Stimulated activated naive B cell treated with anti-CD40 and anti-IgM and Interleukin-4, amounts not matched to agents 10 μg/mL and 1 μg/mL and 100 μg/mL, for 72 hours (primary cell): ENCODE measurements at regions not wholly inside any gene's neighbourhood (a gene's known extent, or its start where the extent isn't known, plus 50 kb on each side); places are given as distances from the start of the nearest gene placed in this dataset.

ENCODE experiments used
- ATAC-seq, 2 donors: fragments of 150-1000 bp; cut with Tn5 transposase; replicated peaks; 2 replicates each; pipeline ENCODE4 v1.10.0; 2021; ENCODE audit warnings: moderate library complexity in 1 of 2
- DNase-seq: peaks from one replicate; pipeline ENCODE4 v3.0.0; 2021
- H3K27ac Mint-ChIP-seq: one replicate; pipeline ENCODE4 v1.8.0; 2022; ENCODE audit warnings: mild to moderate bottlenecking, mixed read lengths
- H3K27me3 Mint-ChIP-seq, 2 donors: one replicate each; pipeline ENCODE4 v1.8.0; 2022; ENCODE audit warnings: mixed read lengths in 2 of 2
- H3K36me3 Mint-ChIP-seq, 2 donors: one replicate each; pipeline ENCODE4 v1.8.0; 2022; ENCODE audit warnings: mixed read lengths in 2 of 2, mild to moderate bottlenecking in 1 of 2
- H3K4me1 Mint-ChIP-seq, 2 donors: one replicate each; pipeline ENCODE4 v1.8.0; 2022; ENCODE audit warnings: mixed read lengths in 2 of 2, mild to moderate bottlenecking in 1 of 2
- H3K4me3 Mint-ChIP-seq, 2 donors: one replicate each; pipeline ENCODE4 v1.8.0; 2022; ENCODE audit warnings: mild to moderate bottlenecking in 2 of 2, mixed read lengths in 2 of 2, moderate library complexity in 1 of 2
- H3K9me3 Mint-ChIP-seq, 2 donors: one replicate each; pipeline ENCODE4 v1.8.0; 2022; ENCODE audit warnings: mixed read lengths in 2 of 2, mild to moderate bottlenecking in 1 of 2

- Mint-ChIP-seq H3K4me1 (peaks cover 5 to 14% of the 10 kb centered on the region in 2 donors), H3K4me3 (no peak overlapping the region), H3K9me3 (peaks cover 0 to 7% of the 10 kb centered on the region in 2 donors), H3K27ac (no peak overlapping the region), H3K36me3 (peaks cover 0 to 5% of the 10 kb centered on the region in 2 donors), H3K27me3 (no peaks in the 10 kb centered on the region)
- DNase-seq (no peak), ATAC-seq (no peak)
Observed at GRCh38 chr1:194515916-194516315, 1329.5 kb upstream of the B3GALT2 start.

GRCh38 chr1:194512957-194513356 is 1326.5 kb upstream of the B3GALT2 start:
- no peak overlapping the region for H3K4me3 Mint-ChIP-seq
- DNase-seq (no peak), ATAC-seq (no peak)
- H3K36me3 Mint-ChIP-seq, result peaks cover 4 to 8% of the 10 kb centered on the region in 2 donors
- H3K9me3 Mint-ChIP-seq, result peaks cover 9 to 22% of the 10 kb centered on the region in 2 donors
- H3K27ac Mint-ChIP-seq, result no peak overlapping the region
- peaks cover 5 to 13% of the 10 kb centered on the region in 2 donors for H3K4me1 Mint-ChIP-seq
- no peaks in the 10 kb centered on the region for H3K27me3 Mint-ChIP-seq

DNA sequence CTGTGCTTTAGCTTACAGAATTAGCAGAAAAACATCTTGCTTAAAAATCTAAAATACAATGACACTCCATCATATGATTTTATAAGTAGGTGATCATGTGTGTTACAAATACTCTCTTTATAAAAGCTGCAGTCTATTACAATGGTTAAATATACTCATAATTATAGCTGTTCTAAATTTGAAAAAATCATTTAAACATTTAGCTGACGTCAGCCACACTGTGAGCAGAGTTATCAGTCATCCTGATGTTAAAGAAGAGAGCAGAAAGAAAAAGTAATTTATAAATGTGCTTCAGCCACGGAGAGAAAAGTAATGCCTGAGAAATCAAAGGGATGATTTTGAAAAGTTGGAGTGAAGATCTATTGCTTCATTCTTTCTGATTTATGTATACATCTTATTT is 1325.9 kb upstream of the B3GALT2 start:
- ATAC-seq (no peak), DNase-seq (no peak)
- no peak overlapping the region for H3K27ac Mint-ChIP-seq
- peaks cover 4 to 8% of the 10 kb centered on the region in 2 donors for H3K36me3 Mint-ChIP-seq
- no peaks in the 10 kb centered on the region for H3K27me3 Mint-ChIP-seq
- peaks cover 9 to 22% of the 10 kb centered on the region in 2 donors for H3K9me3 Mint-ChIP-seq
- peaks cover 2 to 7% of the 10 kb centered on the region in 2 donors for H3K4me1 Mint-ChIP-seq
- H3K4me3 Mint-ChIP-seq, result no peak overlapping the region

DNA sequence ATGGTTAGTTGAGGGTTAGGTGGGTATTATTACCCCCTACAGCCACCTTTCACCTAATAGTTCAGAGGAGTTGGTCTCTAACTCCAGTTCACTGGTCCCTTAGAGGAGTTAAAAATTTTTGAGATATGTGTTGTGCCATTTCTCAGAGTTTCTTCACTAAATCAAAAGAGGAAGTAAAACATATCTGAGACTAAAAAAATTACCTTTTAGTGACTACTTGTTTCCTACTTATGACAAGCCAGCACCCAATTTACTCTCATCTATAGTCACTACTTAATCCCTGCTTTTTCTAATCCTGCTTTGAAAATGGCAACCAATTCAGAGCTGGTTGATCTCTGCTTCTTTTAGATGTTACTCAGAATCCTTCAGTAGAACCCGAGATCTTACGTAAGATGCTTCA is 1316.8 kb upstream of the B3GALT2 start:
- Mint-ChIP-seq H3K36me3 (no peaks in the 10 kb centered on the region), H3K4me3 (no peak overlapping the region), H3K9me3 (no peaks in the 10 kb centered on the region), H3K4me1 (peaks cover 3 to 13% of the 10 kb centered on the region in 2 donors), H3K27me3 (peaks cover 0 to 3% of the 10 kb centered on the region in 2 donors), H3K27ac (no peak overlapping the region)
- peak; percentile 79 to 86 for ATAC-seq
- no peak for DNase-seq

DNA sequence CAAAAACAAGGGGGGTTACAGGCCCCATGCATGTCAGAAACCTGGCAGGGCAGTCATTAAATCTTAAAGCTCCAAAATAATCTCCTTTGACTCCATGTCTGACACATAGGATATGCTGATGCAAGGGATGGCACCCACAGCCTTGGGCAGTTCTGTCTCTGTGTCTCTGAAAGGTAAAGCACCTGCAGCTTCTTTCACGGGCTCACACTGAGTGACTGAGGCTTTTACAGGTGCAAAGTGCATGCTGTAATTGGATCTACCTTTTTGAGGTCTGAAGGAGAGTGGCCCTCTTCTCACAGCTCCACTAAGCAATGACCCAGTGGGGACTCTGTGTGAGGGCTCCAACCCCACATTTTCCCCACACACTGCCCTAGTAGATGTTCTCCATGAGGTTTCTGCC is 1309.0 kb upstream of the B3GALT2 start:
- no peak overlapping the region for H3K4me3 Mint-ChIP-seq
- ATAC-seq (no peak), DNase-seq (no peak)
- H3K4me1 Mint-ChIP-seq, result no peaks in the 10 kb centered on the region
- H3K36me3 Mint-ChIP-seq, result no peaks in the 10 kb centered on the region
- peaks cover 0 to 3% of the 10 kb centered on the region in 2 donors for H3K27me3 Mint-ChIP-seq
- peaks cover 7 to 9% of the 10 kb centered on the region in 2 donors for H3K9me3 Mint-ChIP-seq
- no peak overlapping the region for H3K27ac Mint-ChIP-seq

GRCh38 chr1:194487172-194487571 is 1300.8 kb upstream of the B3GALT2 start:
- Mint-ChIP-seq H3K4me1 (peaks cover 0 to 2% of the 10 kb centered on the region in 2 donors), H3K9me3 (no peaks in the 10 kb centered on the region), H3K27me3 (no peaks in the 10 kb centered on the region), H3K27ac (no peak overlapping the region), H3K36me3 (no peaks in the 10 kb centered on the region), H3K4me3 (no peak overlapping the region)
- ATAC-seq, result peak in 1 of 2 donors; percentile 53
- no peak for DNase-seq

- Mint-ChIP-seq H3K9me3 (no peaks in the 10 kb centered on the region), H3K4me1 (peaks cover 0 to 2% of the 10 kb centered on the region in 2 donors), H3K36me3 (no peaks in the 10 kb centered on the region), H3K27ac (no peak overlapping the region), H3K27me3 (no peaks in the 10 kb centered on the region), H3K4me3 (no peak overlapping the region)
- ATAC-seq (no peak), DNase-seq (no peak)
Observed at GRCh38 chr1:194485432-194485831, 1299.0 kb upstream of the B3GALT2 start.

DNA sequence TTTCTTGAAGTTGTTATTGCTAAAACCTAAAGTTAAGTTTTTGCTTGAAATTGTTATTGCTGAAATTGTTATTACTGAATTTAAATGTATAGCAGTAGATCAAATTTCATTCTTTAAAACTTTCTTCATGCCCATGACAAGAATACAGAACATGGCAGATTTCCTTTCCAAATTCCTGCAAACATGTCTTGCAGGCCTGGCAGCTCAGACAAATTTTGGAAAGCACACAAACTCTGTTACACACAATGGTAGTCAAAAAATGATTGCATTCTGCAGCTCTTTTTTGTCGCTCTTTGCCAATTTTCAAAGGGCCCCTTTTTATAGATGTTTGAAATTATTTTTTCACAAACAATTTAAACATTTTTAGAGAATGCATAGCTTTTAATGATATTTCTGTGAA is 1292.3 kb upstream of the B3GALT2 start:
- H3K4me1 Mint-ChIP-seq, result peaks cover 4 to 14% of the 10 kb centered on the region in 2 donors
- no peak for DNase-seq
- no peaks in the 10 kb centered on the region for H3K9me3 Mint-ChIP-seq
- no peaks in the 10 kb centered on the region for H3K27me3 Mint-ChIP-seq
- no peak overlapping the region for H3K27ac Mint-ChIP-seq
- H3K4me3 Mint-ChIP-seq, result no peak overlapping the region
- no peak for ATAC-seq
- H3K36me3 Mint-ChIP-seq, result no peaks in the 10 kb centered on the region

GRCh38 chr1:194477908-194478307 is 1291.5 kb upstream of the B3GALT2 start:
- Mint-ChIP-seq H3K27ac (no peak overlapping the region), H3K36me3 (no peaks in the 10 kb centered on the region), H3K27me3 (no peaks in the 10 kb centered on the region)

DNA sequence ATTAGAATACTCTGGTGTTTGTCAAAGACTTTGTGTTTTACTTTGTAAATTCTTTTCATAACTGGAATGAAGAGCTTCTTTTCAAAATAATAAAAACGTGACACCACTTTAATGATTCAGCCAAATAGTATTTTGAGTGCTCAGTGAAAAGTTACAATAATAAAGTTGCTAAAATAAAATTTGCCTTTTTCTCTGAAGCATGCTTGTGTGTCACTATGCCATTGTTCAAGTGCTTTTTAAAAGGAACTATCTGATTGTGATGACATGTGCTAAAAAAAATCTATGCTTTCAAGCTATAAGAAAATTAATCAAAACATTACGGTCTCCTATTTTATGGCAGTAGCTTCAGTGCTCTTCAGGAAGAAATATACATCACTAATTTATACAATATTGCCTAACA is 1290.5 kb upstream of the B3GALT2 start:
- H3K4me1 Mint-ChIP-seq, result peaks cover 4 to 14% of the 10 kb centered on the region in 2 donors
- H3K36me3 Mint-ChIP-seq, result no peaks in the 10 kb centered on the region
- H3K9me3 Mint-ChIP-seq, result no peaks in the 10 kb centered on the region
- H3K4me3 Mint-ChIP-seq, result no peak overlapping the region
- no peak overlapping the region for H3K27ac Mint-ChIP-seq
- no peaks in the 10 kb centered on the region for H3K27me3 Mint-ChIP-seq
- no peak for ATAC-seq
- no peak for DNase-seq

More at GRCh38 chr1:194477908-194478307, 1291.5 kb upstream of the B3GALT2 start:
- Mint-ChIP-seq H3K4me3 (no peak overlapping the region), H3K9me3 (no peaks in the 10 kb centered on the region), H3K4me1 (peaks cover 4 to 14% of the 10 kb centered on the region in 2 donors)
- DNase-seq, result no peak
- ATAC-seq, result peak; percentile 79 to 80

- no peaks in the 10 kb centered on the region for H3K36me3 Mint-ChIP-seq
- no peak overlapping the region for H3K27ac Mint-ChIP-seq
- ATAC-seq (peak; percentile 57 to 66), DNase-seq (no peak)
- peaks cover 4 to 14% of the 10 kb centered on the region in 2 donors for H3K4me1 Mint-ChIP-seq
- H3K9me3 Mint-ChIP-seq, result no peaks in the 10 kb centered on the region
- H3K4me3 Mint-ChIP-seq, result no peak overlapping the region
- H3K27me3 Mint-ChIP-seq, result no peaks in the 10 kb centered on the region
Observed at GRCh38 chr1:194476351-194476750, 1289.9 kb upstream of the B3GALT2 start.

- peaks cover 4 to 14% of the 10 kb centered on the region in 2 donors for H3K4me1 Mint-ChIP-seq
- DNase-seq, result no peak
- no peaks in the 10 kb centered on the region for H3K27me3 Mint-ChIP-seq
- no peak overlapping the region for H3K4me3 Mint-ChIP-seq
- ATAC-seq, result no peak
- no peaks in the 10 kb centered on the region for H3K36me3 Mint-ChIP-seq
- no peak overlapping the region for H3K27ac Mint-ChIP-seq
- H3K9me3 Mint-ChIP-seq, result no peaks in the 10 kb centered on the region
Observed at GRCh38 chr1:194474701-194475100, 1288.3 kb upstream of the B3GALT2 start.

- no peaks in the 10 kb centered on the region for H3K9me3 Mint-ChIP-seq
- no peaks in the 10 kb centered on the region for H3K27me3 Mint-ChIP-seq
- no peak for DNase-seq
- H3K4me3 Mint-ChIP-seq, result no peak overlapping the region
- no peak overlapping the region for H3K27ac Mint-ChIP-seq
- no peak for ATAC-seq
- H3K4me1 Mint-ChIP-seq, result peaks cover 4 to 14% of the 10 kb centered on the region in 2 donors
- no peaks in the 10 kb centered on the region for H3K36me3 Mint-ChIP-seq
Observed at GRCh38 chr1:194473766-194474165, 1287.4 kb upstream of the B3GALT2 start.

- Mint-ChIP-seq H3K27ac (no peak overlapping the region), H3K4me1 (no peaks in the 10 kb centered on the region), H3K27me3 (peaks cover 0 to 5% of the 10 kb centered on the region in 2 donors), H3K36me3 (no peaks in the 10 kb centered on the region), H3K9me3 (no peaks in the 10 kb centered on the region), H3K4me3 (no peak overlapping the region)
- no peak for DNase-seq
- ATAC-seq, result no peak
Observed at GRCh38 chr1:194469282-194469681, 1282.9 kb upstream of the B3GALT2 start.

- DNase-seq, result no peak
- Mint-ChIP-seq H3K36me3 (no peaks in the 10 kb centered on the region), H3K4me3 (no peak overlapping the region), H3K9me3 (no peaks in the 10 kb centered on the region), H3K27me3 (peaks cover 0 to 5% of the 10 kb centered on the region in 2 donors), H3K27ac (no peak overlapping the region), H3K4me1 (no peaks in the 10 kb centered on the region)
- no peak for ATAC-seq
Observed at GRCh38 chr1:194466706-194467105, 1280.3 kb upstream of the B3GALT2 start.

- DNase-seq, result no peak
- Mint-ChIP-seq H3K9me3 (peaks cover 0 to 1% of the 10 kb centered on the region in 2 donors), H3K27me3 (peaks cover 0 to 4% of the 10 kb centered on the region in 2 donors), H3K4me1 (no peaks in the 10 kb centered on the region), H3K27ac (no peak overlapping the region), H3K36me3 (no peaks in the 10 kb centered on the region), H3K4me3 (no peak overlapping the region)
- no peak for ATAC-seq
Observed at GRCh38 chr1:194447636-194448035, 1261.2 kb upstream of the B3GALT2 start.
